ENCODE measurements at regions not wholly inside any gene's neighbourhood (a gene's known extent, or its start where the extent isn't known, plus 50 kb on each side); places are given as distances from the start of the nearest gene placed in this dataset.

DNA sequence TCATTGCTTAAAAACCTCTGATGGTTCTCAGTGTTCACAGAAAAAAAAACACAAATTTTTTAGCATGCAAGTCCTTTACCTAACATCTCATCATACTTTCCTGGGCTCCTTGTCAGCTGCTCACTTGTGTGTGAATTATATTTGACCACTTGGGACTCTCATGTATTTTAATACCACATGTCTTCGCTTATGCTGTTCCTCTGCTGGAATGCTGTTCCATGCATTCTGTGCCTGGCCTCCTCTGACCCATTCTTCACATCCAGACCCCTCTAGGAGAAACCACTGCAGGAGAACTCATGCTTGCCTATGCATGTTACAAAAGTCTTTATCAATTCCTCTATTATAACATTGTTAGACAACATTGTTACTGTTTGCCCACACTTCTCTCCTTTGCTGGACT lies 157.6 kb downstream of the PDGFRA start:
- Histone ChIP-seq H3K9ac (ENCODE audit: low read depth in 1 of 2, low read length in 2 of 2) (no peak overlapping the region), H3K4me3 (ENCODE audit: low read depth in 1 of 3, low read length in 3 of 3) (no peak overlapping the region), H3K27ac (ENCODE audit: low read depth in 1 of 2, low read length in 2 of 2) (no peak overlapping the region), H3K27me3 (ENCODE audit: control insufficient read depth in 4 of 4, insufficient read depth in 4 of 4, low read length in 3 of 4) (no peaks in the 10 kb centered on the region), H3K4me1 (ENCODE audit: control insufficient read depth in 4 of 4, insufficient read depth in 4 of 4, low read length in 3 of 4) (no peaks in the 10 kb centered on the region), H3K9me3 (ENCODE audit: control insufficient read depth in 4 of 4, low read length in 3 of 4) (peaks cover 0 to 2% (median 0%) of the 10 kb centered on the region in 4 donors), H3K36me3 (ENCODE audit: control insufficient read depth in 4 of 4, insufficient read depth in 3 of 4, low read depth in 1 of 4, low read length in 3 of 4) (no peaks in the 10 kb centered on the region)
- no peak for DNase-seq (ENCODE audit: low spot score)
- 93% methylated on average over 1 of the region's 1 CpG for WGBS
- TF ChIP-seq JUND (IDR thresholded peaks at IDR 0.05) (no peak), GABPA (IDR thresholded peaks at IDR 0.05 in 1 of 2, conservative IDR thresholded peaks at IDR 0.05 in 1 of 2) (no peak), RAD21 (IDR thresholded peaks at IDR 0.05) (no peak), SP1 (IDR thresholded peaks at IDR 0.05) (no peak), HNF4A (conservative IDR thresholded peaks at IDR 0.05) (no peak), FOXA1 (IDR thresholded peaks at IDR 0.05) (no peak), YY1 (IDR thresholded peaks at IDR 0.05) (no peak)
- TF ChIP-seq, protein P1, sequence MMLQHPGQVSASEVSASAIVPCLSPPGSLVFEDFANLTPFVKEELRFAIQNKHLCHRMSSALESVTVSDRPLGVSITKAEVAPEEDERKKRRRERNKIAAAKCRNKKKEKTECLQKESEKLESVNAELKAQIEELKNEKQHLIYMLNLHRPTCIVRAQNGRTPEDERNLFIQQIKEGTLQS (IDR thresholded peaks at IDR 0.05), result no peak

DNA sequence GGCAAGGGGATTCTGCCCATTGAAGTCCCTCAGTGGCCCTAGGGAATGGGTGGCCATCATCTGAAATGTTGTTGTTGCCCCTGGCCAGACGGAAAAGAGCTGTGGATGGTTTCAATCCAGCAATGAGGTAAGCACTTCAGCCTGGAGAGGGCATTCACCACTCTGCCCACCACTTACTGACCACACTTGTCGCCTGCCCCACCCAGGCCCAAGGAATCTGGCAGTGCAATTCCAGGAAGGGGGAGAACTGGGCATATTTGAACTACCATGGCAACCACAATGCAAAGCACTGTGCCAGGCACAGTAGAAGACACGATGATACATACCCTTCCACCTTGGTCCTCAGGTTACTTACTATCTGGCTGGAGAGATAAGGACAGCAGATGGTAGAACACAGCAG lies 161.6 kb downstream of the PDGFRA start:
- WGBS, result 82% methylated on average over 3 of the region's 3 CpGs
- H3K36me3 ChIP-seq (ENCODE audit: control insufficient read depth in 4 of 4, insufficient read depth in 3 of 4, low read depth in 1 of 4, low read length in 3 of 4), result no peaks in the 10 kb centered on the region
- H3K4me3 ChIP-seq (ENCODE audit: low read depth in 1 of 3, low read length in 3 of 3), result no peak overlapping the region
- H3K4me1 ChIP-seq (ENCODE audit: control insufficient read depth in 4 of 4, insufficient read depth in 4 of 4, low read length in 3 of 4), result no peaks in the 10 kb centered on the region
- no peak for TF ChIP-seq YY1 (IDR thresholded peaks at IDR 0.05)
- no peak for TF ChIP-seq TAF1 (conservative IDR thresholded peaks at IDR 0.05)
- TF ChIP-seq, protein P2, sequence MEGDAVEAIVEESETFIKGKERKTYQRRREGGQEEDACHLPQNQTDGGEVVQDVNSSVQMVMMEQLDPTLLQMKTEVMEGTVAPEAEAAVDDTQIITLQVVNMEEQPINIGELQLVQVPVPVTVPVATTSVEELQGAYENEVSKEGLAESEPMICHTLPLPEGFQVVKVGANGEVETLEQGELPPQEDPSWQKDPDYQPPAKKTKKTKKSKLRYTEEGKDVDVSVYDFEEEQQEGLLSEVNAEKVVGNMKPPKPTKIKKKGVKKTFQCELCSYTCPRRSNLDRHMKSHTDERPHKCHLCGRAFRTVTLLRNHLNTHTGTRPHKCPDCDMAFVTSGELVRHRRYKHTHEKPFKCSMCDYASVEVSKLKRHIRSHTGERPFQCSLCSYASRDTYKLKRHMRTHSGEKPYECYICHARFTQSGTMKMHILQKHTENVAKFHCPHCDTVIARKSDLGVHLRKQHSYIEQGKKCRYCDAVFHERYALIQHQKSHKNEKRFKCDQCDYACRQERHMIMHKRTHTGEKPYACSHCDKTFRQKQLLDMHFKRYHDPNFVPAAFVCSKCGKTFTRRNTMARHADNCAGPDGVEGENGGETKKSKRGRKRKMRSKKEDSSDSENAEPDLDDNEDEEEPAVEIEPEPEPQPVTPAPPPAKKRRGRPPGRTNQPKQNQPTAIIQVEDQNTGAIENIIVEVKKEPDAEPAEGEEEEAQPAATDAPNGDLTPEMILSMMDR (IDR thresholded peaks at IDR 0.05; ENCODE audit: low read depth, low read length, missing input control), result no peak
- TF ChIP-seq JUND (IDR thresholded peaks at IDR 0.05), result no peak
- TF ChIP-seq EGR1 (IDR thresholded peaks at IDR 0.05; ENCODE audit: low read depth in 2 of 2), result no peak
- TF ChIP-seq GABPA (IDR thresholded peaks at IDR 0.05 in 1 of 2, conservative IDR thresholded peaks at IDR 0.05 in 1 of 2), result no peak
- TF ChIP-seq NR2F2 (IDR thresholded peaks at IDR 0.05), result no peak
- TF ChIP-seq, protein P3, sequence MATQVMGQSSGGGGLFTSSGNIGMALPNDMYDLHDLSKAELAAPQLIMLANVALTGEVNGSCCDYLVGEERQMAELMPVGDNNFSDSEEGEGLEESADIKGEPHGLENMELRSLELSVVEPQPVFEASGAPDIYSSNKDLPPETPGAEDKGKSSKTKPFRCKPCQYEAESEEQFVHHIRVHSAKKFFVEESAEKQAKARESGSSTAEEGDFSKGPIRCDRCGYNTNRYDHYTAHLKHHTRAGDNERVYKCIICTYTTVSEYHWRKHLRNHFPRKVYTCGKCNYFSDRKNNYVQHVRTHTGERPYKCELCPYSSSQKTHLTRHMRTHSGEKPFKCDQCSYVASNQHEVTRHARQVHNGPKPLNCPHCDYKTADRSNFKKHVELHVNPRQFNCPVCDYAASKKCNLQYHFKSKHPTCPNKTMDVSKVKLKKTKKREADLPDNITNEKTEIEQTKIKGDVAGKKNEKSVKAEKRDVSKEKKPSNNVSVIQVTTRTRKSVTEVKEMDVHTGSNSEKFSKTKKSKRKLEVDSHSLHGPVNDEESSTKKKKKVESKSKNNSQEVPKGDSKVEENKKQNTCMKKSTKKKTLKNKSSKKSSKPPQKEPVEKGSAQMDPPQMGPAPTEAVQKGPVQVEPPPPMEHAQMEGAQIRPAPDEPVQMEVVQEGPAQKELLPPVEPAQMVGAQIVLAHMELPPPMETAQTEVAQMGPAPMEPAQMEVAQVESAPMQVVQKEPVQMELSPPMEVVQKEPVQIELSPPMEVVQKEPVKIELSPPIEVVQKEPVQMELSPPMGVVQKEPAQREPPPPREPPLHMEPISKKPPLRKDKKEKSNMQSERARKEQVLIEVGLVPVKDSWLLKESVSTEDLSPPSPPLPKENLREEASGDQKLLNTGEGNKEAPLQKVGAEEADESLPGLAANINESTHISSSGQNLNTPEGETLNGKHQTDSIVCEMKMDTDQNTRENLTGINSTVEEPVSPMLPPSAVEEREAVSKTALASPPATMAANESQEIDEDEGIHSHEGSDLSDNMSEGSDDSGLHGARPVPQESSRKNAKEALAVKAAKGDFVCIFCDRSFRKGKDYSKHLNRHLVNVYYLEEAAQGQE (IDR thresholded peaks at IDR 0.05), result no peak
- no peak for TF ChIP-seq FOXA2 (IDR thresholded peaks at IDR 0.05)
- H3K9me3 ChIP-seq (ENCODE audit: control insufficient read depth in 4 of 4, low read length in 3 of 4), result no peaks in the 10 kb centered on the region
- no peak for DNase-seq (ENCODE audit: low spot score)
- H3K27me3 ChIP-seq (ENCODE audit: control insufficient read depth in 4 of 4, insufficient read depth in 4 of 4, low read length in 3 of 4), result no peaks in the 10 kb centered on the region
- no peak overlapping the region for H3K9ac ChIP-seq (ENCODE audit: low read depth in 1 of 2, low read length in 2 of 2)
- H3K27ac ChIP-seq (ENCODE audit: low read depth in 1 of 2, low read length in 2 of 2), result no peak overlapping the region

DNA sequence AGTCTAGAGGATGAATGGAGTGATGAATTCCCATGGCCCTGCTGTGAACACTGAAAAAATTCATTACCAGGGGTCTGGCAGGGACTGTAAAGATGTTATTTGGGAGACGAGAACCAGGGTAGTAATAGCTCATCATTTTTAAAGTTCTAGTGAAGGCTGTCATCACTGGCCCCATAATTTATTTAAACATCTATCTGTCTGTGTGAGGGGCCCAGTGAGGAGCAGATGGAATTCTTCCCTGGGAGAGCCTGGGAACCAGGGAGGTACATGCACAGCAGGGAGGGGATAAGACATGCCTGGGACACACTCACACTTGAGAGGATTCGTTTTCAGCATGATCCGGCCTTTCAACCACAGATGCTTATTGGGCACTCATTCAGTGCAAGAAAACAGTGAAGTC lies 162.0 kb downstream of the PDGFRA start:
- Histone ChIP-seq H3K9me3 (ENCODE audit: control insufficient read depth in 4 of 4, low read length in 3 of 4) (no peaks in the 10 kb centered on the region), H3K27me3 (ENCODE audit: control insufficient read depth in 4 of 4, insufficient read depth in 4 of 4, low read length in 3 of 4) (no peaks in the 10 kb centered on the region), H3K4me3 (ENCODE audit: low read depth in 1 of 3, low read length in 3 of 3) (no peak overlapping the region), H3K36me3 (ENCODE audit: control insufficient read depth in 4 of 4, insufficient read depth in 3 of 4, low read depth in 1 of 4, low read length in 3 of 4) (no peaks in the 10 kb centered on the region), H3K4me1 (ENCODE audit: control insufficient read depth in 4 of 4, insufficient read depth in 4 of 4, low read length in 3 of 4) (no peaks in the 10 kb centered on the region), H3K27ac (ENCODE audit: low read depth in 1 of 2, low read length in 2 of 2) (no peak overlapping the region), H3K9ac (ENCODE audit: low read depth in 1 of 2, low read length in 2 of 2) (no peak overlapping the region)
- TF ChIP-seq SP1 (IDR thresholded peaks at IDR 0.05) (no peak), TAF1 (conservative IDR thresholded peaks at IDR 0.05) (no peak), HNF4G (IDR thresholded peaks at IDR 0.05) (no peak), FOXA1 (IDR thresholded peaks at IDR 0.05) (no peak), NR2F2 (IDR thresholded peaks at IDR 0.05) (no peak)
- TF ChIP-seq, protein P1 (IDR thresholded peaks at IDR 0.05), result no peak
- TF ChIP-seq, protein P2 (IDR thresholded peaks at IDR 0.05; ENCODE audit: low read depth, low read length, missing input control), result no peak
- TF ChIP-seq, protein P4, sequence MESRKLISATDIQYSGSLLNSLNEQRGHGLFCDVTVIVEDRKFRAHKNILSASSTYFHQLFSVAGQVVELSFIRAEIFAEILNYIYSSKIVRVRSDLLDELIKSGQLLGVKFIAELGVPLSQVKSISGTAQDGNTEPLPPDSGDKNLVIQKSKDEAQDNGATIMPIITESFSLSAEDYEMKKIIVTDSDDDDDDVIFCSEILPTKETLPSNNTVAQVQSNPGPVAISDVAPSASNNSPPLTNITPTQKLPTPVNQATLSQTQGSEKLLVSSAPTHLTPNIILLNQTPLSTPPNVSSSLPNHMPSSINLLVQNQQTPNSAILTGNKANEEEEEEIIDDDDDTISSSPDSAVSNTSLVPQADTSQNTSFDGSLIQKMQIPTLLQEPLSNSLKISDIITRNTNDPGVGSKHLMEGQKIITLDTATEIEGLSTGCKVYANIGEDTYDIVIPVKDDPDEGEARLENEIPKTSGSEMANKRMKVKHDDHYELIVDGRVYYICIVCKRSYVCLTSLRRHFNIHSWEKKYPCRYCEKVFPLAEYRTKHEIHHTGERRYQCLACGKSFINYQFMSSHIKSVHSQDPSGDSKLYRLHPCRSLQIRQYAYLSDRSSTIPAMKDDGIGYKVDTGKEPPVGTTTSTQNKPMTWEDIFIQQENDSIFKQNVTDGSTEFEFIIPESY (IDR thresholded peaks at IDR 0.05), result no peak
- no peak for DNase-seq (ENCODE audit: low spot score)
- WGBS, result 16% methylated on average over 3 of the region's 3 CpGs
